ENCODE measurements at regions not wholly inside any gene's neighbourhood (a gene's known extent, or its start where the extent isn't known, plus 50 kb on each side); places are given as distances from the start of the nearest gene placed in this dataset.

DNA sequence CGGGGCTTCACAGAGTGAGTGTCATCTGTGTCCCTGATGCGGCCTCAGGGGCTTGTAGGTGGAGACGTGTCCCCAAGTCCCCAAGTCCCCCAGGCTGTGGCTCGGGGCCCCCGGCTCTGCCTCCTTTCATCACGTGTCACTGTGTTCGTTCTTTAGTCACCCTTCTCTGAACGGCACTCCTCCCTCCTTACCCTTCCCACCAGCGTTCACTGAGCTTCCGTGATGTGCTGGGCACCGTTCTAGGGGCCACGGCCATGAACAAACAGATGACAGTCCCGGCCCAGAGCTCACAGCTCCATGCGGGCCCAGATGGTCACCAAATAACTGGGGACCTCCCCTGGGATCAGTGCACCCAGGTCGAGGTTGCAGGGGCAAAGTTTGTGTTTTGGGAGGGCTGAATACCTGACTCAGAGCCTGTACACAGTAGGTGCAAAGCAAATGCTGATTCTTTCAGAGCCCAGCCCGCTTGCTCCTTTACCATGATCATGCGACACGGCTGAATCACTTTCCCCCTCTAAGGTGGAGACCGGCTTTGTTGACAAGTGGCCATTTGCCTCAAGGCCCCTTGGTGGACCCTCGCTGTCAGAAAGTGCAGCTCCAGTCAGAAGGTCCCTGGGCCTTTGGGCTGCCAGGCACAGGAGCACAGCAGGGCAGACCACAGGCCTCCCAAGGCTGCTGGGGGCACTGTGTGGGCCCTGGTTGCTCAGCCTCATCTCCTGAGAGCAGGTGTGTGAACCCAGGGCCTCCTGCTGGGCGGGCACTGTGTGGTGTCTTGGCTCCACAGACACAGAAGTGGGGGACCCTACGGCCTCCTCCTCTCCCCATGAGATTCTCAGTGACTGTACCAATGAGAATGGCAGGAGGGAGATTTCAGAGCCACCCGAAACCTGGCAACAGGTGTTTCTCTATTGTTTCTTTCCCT, 592.5 kb downstream of the PTPRU start:
- H3K4me3 ChIP-seq (ENCODE audit: low read depth, low read length) = no peak overlapping the region
- H3K36me3 ChIP-seq = no peaks in the 10 kb centered on the region
- no peaks in the 10 kb centered on the region for H3K9me3 ChIP-seq
- H3K4me1 ChIP-seq = no peaks in the 10 kb centered on the region
- no peaks in the 10 kb centered on the region for H3K27me3 ChIP-seq
- no peak for DNase-seq
- no peak for TF ChIP-seq CTCF (IDR thresholded peaks at IDR 0.05; ENCODE audit: low read depth, low read length)

- H3K4me3 ChIP-seq (ENCODE audit: low read depth, low read length) = no peak overlapping the region
- DNase-seq = no peak
- H3K4me1 ChIP-seq = no peaks in the 10 kb centered on the region
- H3K36me3 ChIP-seq = no peaks in the 10 kb centered on the region
- H3K9me3 ChIP-seq = no peaks in the 10 kb centered on the region
- TF ChIP-seq CTCF (IDR thresholded peaks at IDR 0.05; ENCODE audit: low read depth, low read length) = no peak
- no peaks in the 10 kb centered on the region for H3K27me3 ChIP-seq
These were observed 591.6 kb downstream of the PTPRU start for GRCh38 chr1:29827801-29828525.

GRCh38 chr1:29827237-29827750, 591.0 kb downstream of the PTPRU start:
- H3K4me1 ChIP-seq = no peaks in the 10 kb centered on the region
- no peaks in the 10 kb centered on the region for H3K36me3 ChIP-seq
- H3K4me3 ChIP-seq (ENCODE audit: low read depth, low read length) = no peak overlapping the region
- no peak for DNase-seq
- H3K27me3 ChIP-seq = no peaks in the 10 kb centered on the region
- H3K9me3 ChIP-seq = no peaks in the 10 kb centered on the region
- no peak for TF ChIP-seq CTCF (IDR thresholded peaks at IDR 0.05; ENCODE audit: low read depth, low read length)

- no peak for DNase-seq
- no peak overlapping the region for H3K4me3 ChIP-seq (ENCODE audit: low read depth, low read length)
- H3K36me3 ChIP-seq = no peaks in the 10 kb centered on the region
- no peaks in the 10 kb centered on the region for H3K9me3 ChIP-seq
- H3K4me1 ChIP-seq = no peaks in the 10 kb centered on the region
- no peak for TF ChIP-seq CTCF (IDR thresholded peaks at IDR 0.05; ENCODE audit: low read depth, low read length)
- H3K27me3 ChIP-seq = no peaks in the 10 kb centered on the region
These were observed 590.3 kb downstream of the PTPRU start for GRCh38 chr1:29826646-29827045.

- Histone ChIP-seq H3K9me3 (no peaks in the 10 kb centered on the region), H3K27me3 (no peaks in the 10 kb centered on the region), H3K36me3 (no peaks in the 10 kb centered on the region), H3K4me1 (no peaks in the 10 kb centered on the region), H3K4me3 (ENCODE audit: low read depth, low read length) (no peak overlapping the region)
- TF ChIP-seq CTCF (IDR thresholded peaks at IDR 0.05; ENCODE audit: low read depth, low read length) = no peak
- DNase-seq = no peak
These were observed 589.7 kb downstream of the PTPRU start for GRCh38 chr1:29825941-29826415.
